ENCODE measurements at regions not wholly inside any gene's neighbourhood (a gene's known extent, or its start where the extent isn't known, plus 50 kb on each side); places are given as distances from the start of the nearest gene placed in this dataset.

GRCh38 chr18:75754433-75754832 is 326.9 kb upstream of the SMIM21 start:
- H3K27me3 ChIP-seq, result no peaks in the 10 kb centered on the region
- no peak overlapping the region for H3K27ac ChIP-seq
- no peaks in the 10 kb centered on the region for H3K4me1 ChIP-seq
- intact Hi-C loops (cut with DNase I; ENCODE audit: low total_unique reads), result no loop called here
- no peaks in the 10 kb centered on the region for H3K36me3 ChIP-seq (ENCODE audit: low read depth, missing control alignments)
- 77 to 83% methylated on average over 3 of the region's 3 CpGs for WGBS, 2 donors
- no peak overlapping the region for H3K4me3 ChIP-seq
- H3K9me3 ChIP-seq, result no peaks in the 10 kb centered on the region
- TF ChIP-seq POLR2A (IDR thresholded peaks at IDR 0.05) (no peak), CTCF (IDR thresholded peaks at IDR 0.05) (no peak)
- DNase-seq, result no peak

GRCh38 chr18:75753753-75754152 is 326.2 kb upstream of the SMIM21 start:
- intact Hi-C loops (cut with DNase I; ENCODE audit: low total_unique reads), result no loop called here
- DNase-seq, result no peak
- no peaks in the 10 kb centered on the region for H3K27me3 ChIP-seq
- no peak overlapping the region for H3K27ac ChIP-seq
- no peaks in the 10 kb centered on the region for H3K9me3 ChIP-seq
- H3K4me1 ChIP-seq, result no peaks in the 10 kb centered on the region
- no peak overlapping the region for H3K4me3 ChIP-seq
- no peaks in the 10 kb centered on the region for H3K36me3 ChIP-seq (ENCODE audit: low read depth, missing control alignments)
- 100% methylated on average over 3 of the region's 3 CpGs; no CpG with 5 or more reads in 1 of the 2 donors for WGBS, 2 donors
- TF ChIP-seq CTCF (IDR thresholded peaks at IDR 0.05), result no peak
- no peak for TF ChIP-seq POLR2A (IDR thresholded peaks at IDR 0.05)

- no peak for DNase-seq
- intact Hi-C loops (cut with DNase I; ENCODE audit: low total_unique reads), result no loop called here
- no peak for TF ChIP-seq POLR2A (IDR thresholded peaks at IDR 0.05)
- no peak for TF ChIP-seq CTCF (IDR thresholded peaks at IDR 0.05)
- Histone ChIP-seq H3K4me3 (no peak overlapping the region), H3K27me3 (no peaks in the 10 kb centered on the region), H3K4me1 (no peaks in the 10 kb centered on the region), H3K36me3 (ENCODE audit: low read depth, missing control alignments) (no peaks in the 10 kb centered on the region), H3K9me3 (no peaks in the 10 kb centered on the region), H3K27ac (no peak overlapping the region)
- WGBS, 2 donors, result 81 to 93% methylated on average over 5 to 11 of the region's 11 CpGs
These were observed 325.3 kb upstream of the SMIM21 start for GRCh38 chr18:75752740-75753263.

GRCh38 chr18:75745147-75745546 is 317.6 kb upstream of the SMIM21 start:
- TF ChIP-seq POLR2A (IDR thresholded peaks at IDR 0.05) (no peak), CTCF (IDR thresholded peaks at IDR 0.05) (no peak)
- Histone ChIP-seq H3K4me3 (no peak overlapping the region), H3K27me3 (no peaks in the 10 kb centered on the region), H3K4me1 (no peaks in the 10 kb centered on the region), H3K36me3 (ENCODE audit: low read depth, missing control alignments) (no peaks in the 10 kb centered on the region), H3K27ac (no peak overlapping the region), H3K9me3 (no peaks in the 10 kb centered on the region)
- WGBS, 2 donors, result 51 to 79% methylated on average over 7 of the region's 7 CpGs
- no peak for DNase-seq
- intact Hi-C loops (cut with DNase I; ENCODE audit: low total_unique reads), result no loop called here

GRCh38 chr18:75742516-75742915 is 315.0 kb upstream of the SMIM21 start:
- intact Hi-C loops (cut with DNase I; ENCODE audit: low total_unique reads), result no loop called here
- Histone ChIP-seq H3K4me3 (no peak overlapping the region), H3K4me1 (no peaks in the 10 kb centered on the region), H3K27me3 (no peaks in the 10 kb centered on the region), H3K27ac (no peak overlapping the region), H3K9me3 (no peaks in the 10 kb centered on the region), H3K36me3 (ENCODE audit: low read depth, missing control alignments) (no peaks in the 10 kb centered on the region)
- no peak for DNase-seq
- TF ChIP-seq CTCF (IDR thresholded peaks at IDR 0.05), result no peak
- TF ChIP-seq POLR2A (IDR thresholded peaks at IDR 0.05), result no peak
- 51 to 67% methylated on average over 4 of the region's 4 CpGs for WGBS, 2 donors
